ENCODE measurements at regions not wholly inside any gene's neighbourhood (a gene's known extent, or its start where the extent isn't known, plus 50 kb on each side); places are given as distances from the start of the nearest gene placed in this dataset.
"Not testable (repeated sequence)": the region's sequence is repeated elsewhere in the genome, so short reads cannot be mapped to it uniquely, and the experiment has no call there.

GRCh38 chr13:37510441-37510840, 88.1 kb downstream of the POSTN start:
- Histone ChIP-seq H3K4me1 (ENCODE audit: control insufficient read depth, insufficient read depth, low read length) (peaks cover 4% of the 10 kb centered on the region), H3K4me2 (ENCODE audit: low read length) (no peak overlapping the region), H3K9ac (ENCODE audit: low read depth, low read length) (no peak overlapping the region), H3K4me3 (ENCODE audit: low read length) (no peak overlapping the region), H3K27me3 (ENCODE audit: control insufficient read depth, insufficient read depth, low read length) (no peaks in the 10 kb centered on the region), H3K9me3 (replicated peaks; ENCODE audit: low read length) (no peaks in the 10 kb centered on the region), H3K36me3 (ENCODE audit: insufficient read depth, low read length) (no peaks in the 10 kb centered on the region)

GRCh38 chr13:37505531-37505930, 93.0 kb downstream of the POSTN start:
- H3K9me3 ChIP-seq (replicated peaks; ENCODE audit: low read length): no peaks in the 10 kb centered on the region
- H3K4me2 ChIP-seq (ENCODE audit: low read length): no peak overlapping the region
- no peaks in the 10 kb centered on the region for H3K27me3 ChIP-seq (ENCODE audit: control insufficient read depth, insufficient read depth, low read length)
- H3K36me3 ChIP-seq (ENCODE audit: insufficient read depth, low read length): no peaks in the 10 kb centered on the region
- no peak overlapping the region for H3K4me3 ChIP-seq (ENCODE audit: low read length)
- H3K4me1 ChIP-seq (ENCODE audit: control insufficient read depth, insufficient read depth, low read length): peaks cover 4% of the 10 kb centered on the region
- no peak overlapping the region for H3K9ac ChIP-seq (ENCODE audit: low read depth, low read length)

GRCh38 chr13:37504251-37504650, 94.3 kb downstream of the POSTN start:
- H3K4me2 ChIP-seq (ENCODE audit: low read length): no peak overlapping the region
- H3K4me3 ChIP-seq (ENCODE audit: low read length): no peak overlapping the region
- no peaks in the 10 kb centered on the region for H3K27me3 ChIP-seq (ENCODE audit: control insufficient read depth, insufficient read depth, low read length)
- no peak overlapping the region for H3K9ac ChIP-seq (ENCODE audit: low read depth, low read length)
- no peaks in the 10 kb centered on the region for H3K4me1 ChIP-seq (ENCODE audit: control insufficient read depth, insufficient read depth, low read length)
- H3K36me3 ChIP-seq (ENCODE audit: insufficient read depth, low read length): no peaks in the 10 kb centered on the region
- H3K9me3 ChIP-seq (replicated peaks; ENCODE audit: low read length): no peaks in the 10 kb centered on the region

DNA sequence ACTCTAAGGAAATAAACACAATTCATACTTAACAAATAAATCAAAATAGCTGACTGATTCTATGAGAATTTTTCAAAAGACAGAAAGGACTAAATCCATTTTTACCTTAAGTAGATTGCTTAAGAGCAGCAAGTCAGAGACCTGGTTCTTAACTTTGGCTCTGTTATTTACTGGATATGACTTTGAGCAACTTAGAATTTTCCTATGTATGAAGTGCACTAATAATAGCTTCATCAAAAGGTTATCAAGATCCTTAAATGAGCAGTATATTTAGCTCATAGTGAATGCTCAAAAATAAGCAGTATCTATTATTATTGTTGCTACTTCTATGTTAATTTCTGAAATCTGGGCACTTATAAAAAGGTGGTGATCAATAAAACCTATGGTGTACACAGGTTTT, 95.3 kb downstream of the POSTN start:
- Histone ChIP-seq H3K9me3 (replicated peaks; ENCODE audit: low read length) (no peaks in the 10 kb centered on the region), H3K4me1 (ENCODE audit: control insufficient read depth, insufficient read depth, low read length) (no peaks in the 10 kb centered on the region), H3K4me2 (ENCODE audit: low read length) (no peak overlapping the region), H3K27me3 (ENCODE audit: control insufficient read depth, insufficient read depth, low read length) (no peaks in the 10 kb centered on the region), H3K9ac (ENCODE audit: low read depth, low read length) (no peak overlapping the region), H3K36me3 (ENCODE audit: insufficient read depth, low read length) (no peaks in the 10 kb centered on the region), H3K4me3 (ENCODE audit: low read length) (no peak overlapping the region)

DNA sequence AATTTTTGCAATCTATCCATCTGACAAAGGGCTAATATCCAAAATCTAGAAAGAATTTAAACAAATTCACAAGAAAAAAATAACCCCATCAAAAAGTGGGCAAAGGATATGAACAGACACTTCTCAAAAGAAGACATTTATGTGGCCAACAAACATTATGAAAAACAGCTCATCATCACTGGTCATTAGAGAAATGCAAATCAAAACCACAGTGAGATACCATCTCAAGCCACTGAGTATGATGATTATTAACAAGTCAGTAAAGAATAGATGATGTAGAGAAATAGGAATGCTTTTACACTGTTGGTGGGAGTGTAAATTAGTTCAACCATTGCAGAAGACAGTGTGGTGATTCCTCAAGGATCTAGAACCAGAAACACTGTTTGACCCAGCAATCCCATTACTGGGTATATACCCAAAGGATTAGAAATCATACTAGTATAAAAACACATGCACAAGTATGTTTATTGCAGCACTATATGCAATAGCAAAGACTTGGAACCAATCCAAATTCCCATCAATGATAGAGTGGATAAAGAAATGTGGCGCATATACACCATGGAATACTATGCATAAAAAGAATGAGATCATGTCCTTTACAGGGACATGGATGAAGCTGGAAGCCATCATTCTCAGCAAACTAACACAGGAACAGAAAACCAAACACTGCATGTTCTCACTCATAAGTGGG, 96.1 kb downstream of the POSTN start:
- H3K4me1 ChIP-seq (ENCODE audit: control insufficient read depth, insufficient read depth, low read length); H3K27me3 ChIP-seq (ENCODE audit: control insufficient read depth, insufficient read depth, low read length); H3K9me3 ChIP-seq (replicated peaks; ENCODE audit: low read length); H3K4me3 ChIP-seq (ENCODE audit: low read length); H3K36me3 ChIP-seq (ENCODE audit: insufficient read depth, low read length); H3K9ac ChIP-seq (ENCODE audit: low read depth, low read length); H3K4me2 ChIP-seq (ENCODE audit: low read length): not testable (repeated sequence)

DNA sequence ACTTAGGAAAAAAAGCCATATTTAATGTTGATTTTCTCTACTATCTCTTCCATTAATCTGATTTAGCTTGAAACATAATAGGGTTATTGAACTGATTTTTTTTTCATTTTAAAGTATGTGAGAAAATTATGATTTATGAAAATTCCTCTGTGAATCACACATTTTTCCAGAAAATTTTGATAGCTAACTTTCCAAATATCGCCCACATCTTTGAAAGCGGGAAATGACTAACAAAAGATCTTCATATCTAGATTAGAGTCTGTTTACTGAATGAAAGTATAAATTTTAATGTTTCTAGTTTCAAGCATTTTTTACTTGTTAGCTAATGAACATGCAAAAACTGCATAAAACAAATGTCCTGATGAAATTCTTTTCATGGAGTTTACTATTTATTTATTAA, 97.4 kb downstream of the POSTN start:
- no peaks in the 10 kb centered on the region for H3K4me1 ChIP-seq (ENCODE audit: control insufficient read depth, insufficient read depth, low read length)
- no peaks in the 10 kb centered on the region for H3K27me3 ChIP-seq (ENCODE audit: control insufficient read depth, insufficient read depth, low read length)
- no peaks in the 10 kb centered on the region for H3K9me3 ChIP-seq (replicated peaks; ENCODE audit: low read length)
- no peak overlapping the region for H3K4me3 ChIP-seq (ENCODE audit: low read length)
- no peak overlapping the region for H3K4me2 ChIP-seq (ENCODE audit: low read length)
- H3K36me3 ChIP-seq (ENCODE audit: insufficient read depth, low read length): no peaks in the 10 kb centered on the region
- no peak overlapping the region for H3K9ac ChIP-seq (ENCODE audit: low read depth, low read length)

DNA sequence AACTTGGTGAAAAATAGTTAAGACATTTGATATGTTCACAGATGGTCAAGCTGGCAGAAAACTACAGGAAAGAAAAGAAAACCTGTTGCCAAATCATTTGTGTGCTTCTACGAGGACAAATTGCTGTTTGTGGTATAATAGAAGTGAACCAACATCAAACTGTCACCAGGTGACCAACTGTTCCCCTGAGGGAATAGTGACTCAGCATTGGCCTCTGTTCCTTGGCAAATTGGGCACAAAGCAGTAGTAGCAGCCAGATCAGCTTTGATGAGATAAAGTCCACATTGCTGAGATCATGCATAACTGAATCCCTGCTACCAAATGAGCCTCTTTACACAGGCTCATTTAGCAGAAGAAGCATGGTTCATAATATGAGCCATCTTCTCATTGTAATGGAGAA, 103.5 kb downstream of the POSTN start:
- Histone ChIP-seq H3K4me3 (ENCODE audit: low read length) (no peak overlapping the region), H3K4me2 (ENCODE audit: low read length) (no peak overlapping the region), H3K27me3 (ENCODE audit: control insufficient read depth, insufficient read depth, low read length) (no peaks in the 10 kb centered on the region), H3K9ac (ENCODE audit: low read depth, low read length) (no peak overlapping the region), H3K4me1 (ENCODE audit: control insufficient read depth, insufficient read depth, low read length) (peaks cover 40% of the 10 kb centered on the region), H3K36me3 (ENCODE audit: insufficient read depth, low read length) (no peaks in the 10 kb centered on the region), H3K9me3 (replicated peaks; ENCODE audit: low read length) (no peaks in the 10 kb centered on the region)

DNA sequence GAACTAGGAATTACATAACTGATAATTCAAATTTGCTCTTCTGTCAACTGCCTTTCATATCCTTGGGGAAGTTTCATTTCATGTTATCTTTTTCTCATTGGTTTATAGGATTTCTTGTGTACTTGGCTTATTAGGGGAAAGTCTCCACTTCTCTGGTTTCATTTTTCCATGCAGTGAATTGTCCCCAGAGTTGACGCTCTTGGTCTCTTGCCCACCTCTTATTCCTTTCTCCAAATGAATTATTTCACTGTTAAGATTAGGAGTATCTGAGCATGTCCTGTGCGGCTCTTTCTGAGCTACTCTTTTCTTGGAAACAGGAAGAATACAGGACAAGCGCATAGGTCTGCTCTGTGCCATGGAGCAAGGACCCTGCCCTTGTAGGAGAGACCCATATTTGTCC, 104.8 kb downstream of the POSTN start:
- no peak overlapping the region for H3K9ac ChIP-seq (ENCODE audit: low read depth, low read length)
- no peak overlapping the region for H3K4me3 ChIP-seq (ENCODE audit: low read length)
- H3K36me3 ChIP-seq (ENCODE audit: insufficient read depth, low read length): no peaks in the 10 kb centered on the region
- H3K27me3 ChIP-seq (ENCODE audit: control insufficient read depth, insufficient read depth, low read length): no peaks in the 10 kb centered on the region
- peaks cover 52% of the 10 kb centered on the region for H3K4me1 ChIP-seq (ENCODE audit: control insufficient read depth, insufficient read depth, low read length)
- H3K9me3 ChIP-seq (replicated peaks; ENCODE audit: low read length): no peaks in the 10 kb centered on the region
- no peak overlapping the region for H3K4me2 ChIP-seq (ENCODE audit: low read length)

DNA sequence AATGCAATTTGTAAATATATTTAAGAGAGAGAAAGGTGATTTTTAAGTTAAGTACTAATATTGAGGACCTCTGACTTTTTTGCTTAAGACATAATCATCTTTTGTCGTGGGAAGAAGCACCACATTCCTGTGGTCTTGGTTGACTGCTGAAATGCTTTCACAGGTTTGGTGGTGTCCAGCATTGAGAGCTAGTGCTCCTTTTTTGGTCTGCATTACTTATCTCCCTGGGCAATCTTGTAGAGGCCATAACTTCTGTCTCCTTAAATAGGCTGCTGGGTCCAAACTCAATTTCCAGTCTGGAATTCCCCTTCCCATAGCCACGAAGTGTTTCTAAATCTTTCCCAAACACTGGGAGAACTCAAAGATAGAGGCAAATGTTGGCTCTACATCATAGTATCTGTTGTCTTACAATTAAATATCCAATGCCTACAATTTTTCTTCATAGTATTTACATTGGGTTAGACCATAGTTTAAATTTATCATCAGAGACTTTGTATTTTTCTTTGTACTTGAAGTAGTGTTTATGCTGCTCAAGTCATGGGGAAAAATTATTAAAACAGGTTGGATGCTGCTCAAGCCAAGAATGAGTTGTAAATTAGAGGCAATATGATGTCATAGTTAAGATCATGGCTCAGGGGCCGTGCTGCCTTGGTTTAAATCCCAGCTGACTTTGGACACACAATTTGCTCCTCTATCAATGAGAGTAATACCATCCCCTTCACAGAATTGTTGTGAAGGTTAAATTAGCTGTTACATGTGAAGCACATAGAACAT, 105.6 kb downstream of the POSTN start:
- no peaks in the 10 kb centered on the region for H3K27me3 ChIP-seq (ENCODE audit: control insufficient read depth, insufficient read depth, low read length)
- H3K9me3 ChIP-seq (replicated peaks; ENCODE audit: low read length): no peaks in the 10 kb centered on the region
- no peak overlapping the region for H3K4me3 ChIP-seq (ENCODE audit: low read length)
- H3K36me3 ChIP-seq (ENCODE audit: insufficient read depth, low read length): no peaks in the 10 kb centered on the region
- peak overlapping the region; percentile 5 for H3K4me2 ChIP-seq (ENCODE audit: low read length)
- H3K9ac ChIP-seq (ENCODE audit: low read depth, low read length): peak overlapping the region; percentile 43
- H3K4me1 ChIP-seq (ENCODE audit: control insufficient read depth, insufficient read depth, low read length): peaks cover 60% of the 10 kb centered on the region

DNA sequence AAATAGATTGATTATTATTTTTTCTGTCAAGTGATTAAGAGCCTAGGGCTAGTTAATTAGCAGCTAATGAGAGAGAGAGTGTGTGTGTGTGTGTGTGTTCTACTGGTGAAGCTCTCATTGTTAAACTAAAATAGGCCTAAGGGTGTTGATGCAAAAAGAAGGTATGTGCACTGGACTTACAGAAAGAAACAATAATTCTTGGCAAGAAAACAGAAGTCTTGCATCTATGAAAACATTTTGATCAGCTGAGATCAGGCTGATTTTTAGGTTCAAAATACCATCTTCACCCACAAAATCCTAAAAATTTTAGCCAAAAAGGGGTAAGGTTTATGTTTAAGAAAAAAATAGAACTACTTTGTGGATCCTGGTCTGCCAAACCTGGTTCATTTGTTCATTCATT, 106.5 kb downstream of the POSTN start:
- Histone ChIP-seq H3K36me3 (ENCODE audit: insufficient read depth, low read length) (no peaks in the 10 kb centered on the region), H3K4me3 (ENCODE audit: low read length) (no peak overlapping the region), H3K4me1 (ENCODE audit: control insufficient read depth, insufficient read depth, low read length) (peaks cover 67% of the 10 kb centered on the region), H3K27me3 (ENCODE audit: control insufficient read depth, insufficient read depth, low read length) (no peaks in the 10 kb centered on the region), H3K9me3 (replicated peaks; ENCODE audit: low read length) (no peaks in the 10 kb centered on the region), H3K9ac (ENCODE audit: low read depth, low read length) (peak overlapping the region; percentile 43), H3K4me2 (ENCODE audit: low read length) (peak overlapping the region; percentile 5)

GRCh38 chr13:37491661-37492060, 106.9 kb downstream of the POSTN start:
- peak overlapping the region; percentile 43 for H3K9ac ChIP-seq (ENCODE audit: low read depth, low read length)
- no peaks in the 10 kb centered on the region for H3K9me3 ChIP-seq (replicated peaks; ENCODE audit: low read length)
- no peak overlapping the region for H3K4me2 ChIP-seq (ENCODE audit: low read length)
- peaks cover 71% of the 10 kb centered on the region for H3K4me1 ChIP-seq (ENCODE audit: control insufficient read depth, insufficient read depth, low read length)
- H3K36me3 ChIP-seq (ENCODE audit: insufficient read depth, low read length): no peaks in the 10 kb centered on the region
- H3K4me3 ChIP-seq (ENCODE audit: low read length): no peak overlapping the region
- no peaks in the 10 kb centered on the region for H3K27me3 ChIP-seq (ENCODE audit: control insufficient read depth, insufficient read depth, low read length)
